Naive thymus-derived CD4-positive, alpha-beta T cell (primary cell): ENCODE measurements at regions not wholly inside any gene's neighbourhood (a gene's known extent, or its start where the extent isn't known, plus 50 kb on each side); places are given as distances from the start of the nearest gene placed in this dataset.
"Not testable (repeated sequence)": the region's sequence is repeated elsewhere in the genome, so short reads cannot be mapped to it uniquely, and the experiment has no call there.

Experiments used
- ATAC-seq: fragments of 150-1000 bp; cut with Tn5 transposase; 2 replicates; pipeline ENCODE4 v1.10.0; 2021; ENCODE audit warnings: mild to moderate bottlenecking, moderate library complexity
- CTCF ChIA-PET: fragments of 350-600 bp; sonication (Branson Sonifier 250); formaldehyde crosslinking; loops from one replicate; lab custom pipeline; 2021; ENCODE audit warnings: antibody characterized with exemption; lab: Charles Lee
- POLR2A ChIA-PET: fragments of 350-600 bp; sonication (Branson Sonifier 250); formaldehyde crosslinking; loops from one replicate; lab custom pipeline; 2021; ENCODE audit warnings: antibody characterized with exemption, inconsistent platforms; lab: Charles Lee
- DNase-seq, 9 donors: peaks; one replicate each; pipeline versions ENCODE4 v3.0.0 to v3.0.0-alpha.2; 2020 to 2022; ENCODE audit warnings: mixed read lengths in 1 of 9
- H3K27ac ChIP-seq: one replicate; pipeline ENCODE4 v1.7.0; 2013; ENCODE audit warnings: mild to moderate bottlenecking, low read depth, low read length, moderate library complexity
- H3K27me3 ChIP-seq, 2 donors: one replicate each; pipeline ENCODE4 v1.7.0; 2013; ENCODE audit warnings: low read length in 2 of 2, mild to moderate bottlenecking in 2 of 2, moderate library complexity in 2 of 2; ENCODE audit not compliant: control insufficient read depth in 2 of 2, insufficient read depth in 2 of 2
- H3K36me3 ChIP-seq, 3 experiments: 1 replicate in 2 of 3; 2 replicates in 1 of 3; pipeline ENCODE4 v1.7.0; 2013; ENCODE audit warnings: low read length in 3 of 3, mild to moderate bottlenecking in 3 of 3, moderate library complexity in 1 of 3; ENCODE audit not compliant: insufficient read depth in 3 of 3, control insufficient read depth in 2 of 3
- H3K4me1 ChIP-seq, 2 donors: one replicate each; pipeline ENCODE4 v1.7.0; 2013; ENCODE audit warnings: low read length in 2 of 2, mild to moderate bottlenecking in 2 of 2, moderate library complexity in 1 of 2; ENCODE audit not compliant: control insufficient read depth in 2 of 2, insufficient read depth in 2 of 2
- H3K4me3 ChIP-seq: 2 replicates; pipeline ENCODE4 v1.7.0; 2013; ENCODE audit warnings: mild to moderate bottlenecking, low read length
- H3K9me3 ChIP-seq, 3 experiments: 1 replicate in 2 of 3; 2 replicates in 1 of 3; pipeline ENCODE4 v1.7.0; 2013; ENCODE audit warnings: low read length in 3 of 3; ENCODE audit not compliant: control insufficient read depth in 2 of 3
- H3K27ac Mint-ChIP-seq, 9 donors: one replicate each; pipeline ENCODE4 v1.8.0; 2020 to 2022; ENCODE audit warnings: mixed read lengths in 9 of 9, mild to moderate bottlenecking in 8 of 9, moderate library complexity in 5 of 9, inconsistent platforms in 2 of 9
- H3K27me3 Mint-ChIP-seq, 5 donors: one replicate each; pipeline ENCODE4 v1.8.0; 2021 to 2022; ENCODE audit warnings: mixed read lengths in 5 of 5, mild to moderate bottlenecking in 1 of 5
- H3K36me3 Mint-ChIP-seq, 5 donors: one replicate each; pipeline ENCODE4 v1.8.0; 2020 to 2022; ENCODE audit warnings: mixed read lengths in 5 of 5, mild to moderate bottlenecking in 3 of 5, inconsistent platforms in 1 of 5
- H3K4me1 Mint-ChIP-seq, 7 donors: one replicate each; pipeline ENCODE4 v1.8.0; 2020 to 2022; ENCODE audit warnings: mixed read lengths in 7 of 7, mild to moderate bottlenecking in 3 of 7, inconsistent platforms in 1 of 7
- H3K4me3 Mint-ChIP-seq, 10 donors: one replicate each; pipeline ENCODE4 v1.8.0; 2020 to 2022; ENCODE audit warnings: mild to moderate bottlenecking in 10 of 10, mixed read lengths in 10 of 10, moderate library complexity in 6 of 10, inconsistent platforms in 2 of 10
- H3K9me3 Mint-ChIP-seq, 11 donors: one replicate each; pipeline ENCODE4 v1.8.0; 2020 to 2022; ENCODE audit warnings: mixed read lengths in 11 of 11, mild to moderate bottlenecking in 4 of 11, inconsistent platforms in 1 of 11, moderate library complexity in 1 of 11
- intact Hi-C, 2 donors: fragments of 100-400 bp; cut with micrococcal nuclease; formaldehyde crosslinking; loops; one replicate each; pipeline ENCODE4 v1.15.1; 2023

GRCh38 chr1:112144733-112145426, 155.4 kb upstream of the KCND3 start:
- H3K27me3 Mint-ChIP-seq, result peaks cover 0 to 36% (median 22%) of the 10 kb centered on the region in 5 donors

GRCh38 chr1:112146201-112146715, 156.8 kb upstream of the KCND3 start:
- Histone ChIP-seq H3K36me3 (no peaks in the 10 kb centered on the region), H3K4me3 (no peak overlapping the region), H3K27ac (no peak overlapping the region), H3K27me3 (no peaks in the 10 kb centered on the region), H3K9me3 (peaks cover 0 to 7% (median 0%) of the 10 kb centered on the region in 3 experiments), H3K4me1 (no peaks in the 10 kb centered on the region)
- POLR2A ChIA-PET, result no interaction called here
- no peak for ATAC-seq
- H3K4me3 Mint-ChIP-seq, result no peak overlapping the region
- no peak overlapping the region for H3K27ac Mint-ChIP-seq
- peaks cover 0 to 42% (median 30%) of the 10 kb centered on the region in 5 donors for H3K27me3 Mint-ChIP-seq
- peaks cover 0 to 35% (median 15%) of the 10 kb centered on the region in 11 donors for H3K9me3 Mint-ChIP-seq
- intact Hi-C loops, result no loop called here
- no peak for DNase-seq
- H3K4me1 Mint-ChIP-seq, result no peaks in the 10 kb centered on the region
- CTCF ChIA-PET, result no interaction called here
- peaks cover 0 to 11% (median 8%) of the 10 kb centered on the region in 5 donors for H3K36me3 Mint-ChIP-seq

More at GRCh38 chr1:112144733-112145426, 155.4 kb upstream of the KCND3 start:
- Histone ChIP-seq H3K4me1 (no peaks in the 10 kb centered on the region), H3K9me3 (peaks cover 0 to 7% (median 0%) of the 10 kb centered on the region in 3 experiments), H3K4me3 (no peak overlapping the region), H3K36me3 (no peaks in the 10 kb centered on the region), H3K27me3 (no peaks in the 10 kb centered on the region), H3K27ac (no peak overlapping the region)
- no peak overlapping the region for H3K27ac Mint-ChIP-seq
- POLR2A ChIA-PET, result no interaction called here
- H3K4me1 Mint-ChIP-seq, result no peaks in the 10 kb centered on the region
- no peak for ATAC-seq
- intact Hi-C loops, result no loop called here
- H3K9me3 Mint-ChIP-seq, result peaks cover 0 to 21% (median 12%) of the 10 kb centered on the region in 11 donors
- DNase-seq, result no peak
- no peak overlapping the region for H3K4me3 Mint-ChIP-seq
- peaks cover 0 to 11% (median 5%) of the 10 kb centered on the region in 5 donors for H3K36me3 Mint-ChIP-seq
- CTCF ChIA-PET, result no interaction called here

- H3K4me1 ChIP-seq, H3K36me3 ChIP-seq, intact Hi-C loops, H3K27ac ChIP-seq, H3K27ac Mint-ChIP-seq, H3K9me3 ChIP-seq, CTCF ChIA-PET, ATAC-seq, H3K27me3 ChIP-seq, H3K36me3 Mint-ChIP-seq, POLR2A ChIA-PET, DNase-seq, H3K4me3 ChIP-seq, H3K4me3 Mint-ChIP-seq, H3K4me1 Mint-ChIP-seq: not testable (repeated sequence)
- H3K9me3 Mint-ChIP-seq, result peaks cover 2 to 20% (median 7%) of the 10 kb centered on the region in 11 donors
- H3K27me3 Mint-ChIP-seq, result peaks cover 3 to 45% (median 36%) of the 10 kb centered on the region in 5 donors
Observed at GRCh38 chr1:112160214-112160613, 170.7 kb upstream of the KCND3 start.

DNA sequence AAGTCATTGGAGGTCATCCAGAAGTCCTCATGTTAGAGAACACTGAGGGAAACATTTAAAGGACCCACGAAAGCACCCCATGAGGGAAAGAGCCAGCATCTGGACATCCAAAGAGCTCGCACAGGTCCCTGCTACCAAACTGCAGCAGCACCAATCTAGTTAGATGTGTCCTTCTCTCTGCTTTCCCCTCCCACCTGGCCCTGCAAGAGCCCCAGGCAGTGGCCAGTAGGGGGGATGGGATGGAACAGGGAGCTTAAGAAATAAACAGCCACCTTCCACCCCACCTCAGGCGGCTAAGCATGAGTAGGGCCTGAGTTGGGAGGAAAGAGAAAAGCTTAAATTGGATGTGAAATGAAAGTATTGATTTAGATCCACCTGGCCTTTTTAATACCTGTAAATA, 175.9 kb upstream of the KCND3 start:
- peaks cover 0 to 2% (median 0%) of the 10 kb centered on the region in 7 donors for H3K4me1 Mint-ChIP-seq
- H3K4me1 ChIP-seq, result no peaks in the 10 kb centered on the region
- no peaks in the 10 kb centered on the region for H3K9me3 ChIP-seq
- DNase-seq, result no peak
- H3K9me3 Mint-ChIP-seq, result peaks cover 2 to 16% (median 7%) of the 10 kb centered on the region in 11 donors
- H3K27ac ChIP-seq, result no peak overlapping the region
- intact Hi-C loops, result no loop called here
- peaks cover 0 to 6% (median 0%) of the 10 kb centered on the region in 5 donors for H3K36me3 Mint-ChIP-seq
- no peaks in the 10 kb centered on the region for H3K36me3 ChIP-seq
- H3K27ac Mint-ChIP-seq, result no peak overlapping the region
- peaks cover 3 to 64% (median 48%) of the 10 kb centered on the region in 5 donors for H3K27me3 Mint-ChIP-seq
- ChIA-PET POLR2A (no interaction called here), CTCF (no interaction called here)
- H3K4me3 Mint-ChIP-seq, result no peak overlapping the region
- H3K4me3 ChIP-seq, result no peak overlapping the region
- no peaks in the 10 kb centered on the region for H3K27me3 ChIP-seq
- ATAC-seq, result no peak

DNA sequence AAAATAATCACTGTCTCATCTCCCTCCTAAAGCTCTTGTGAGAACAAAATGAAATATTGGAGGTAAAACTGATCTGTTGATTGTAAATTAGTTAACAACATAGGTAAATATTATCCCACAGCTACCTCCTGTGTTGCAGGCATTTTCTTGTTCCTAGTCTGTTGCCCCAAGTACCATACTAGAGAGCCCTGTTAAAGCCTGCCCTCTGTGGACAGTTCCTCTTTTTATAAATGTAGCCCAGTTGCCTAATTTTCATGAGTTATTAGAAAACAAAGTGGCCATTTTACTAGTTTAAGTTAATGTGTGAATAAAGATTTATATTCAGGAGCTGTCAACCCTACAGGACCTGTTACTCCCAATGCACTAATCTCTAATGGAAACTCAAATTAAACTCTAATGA, 180.0 kb upstream of the KCND3 start:
- CTCF ChIA-PET, result interaction anchor here (1.1 kb wide), 1 partner anchor 22 kb away, joined by 3 read pairs; no protein-coding TSS in a partner anchor
- Mint-ChIP-seq H3K9me3 (peaks cover 0 to 9% (median 1%) of the 10 kb centered on the region in 11 donors), H3K4me1 (peaks cover 0 to 2% (median 0%) of the 10 kb centered on the region in 7 donors), H3K36me3 (no peaks in the 10 kb centered on the region), H3K4me3 (no peak overlapping the region), H3K27ac (no peak overlapping the region), H3K27me3 (peaks cover 0 to 35% (median 27%) of the 10 kb centered on the region in 5 donors)
- Histone ChIP-seq H3K27me3 (no peaks in the 10 kb centered on the region), H3K9me3 (no peaks in the 10 kb centered on the region), H3K4me1 (no peaks in the 10 kb centered on the region), H3K4me3 (no peak overlapping the region), H3K27ac (no peak overlapping the region), H3K36me3 (no peaks in the 10 kb centered on the region)
- POLR2A ChIA-PET, result no interaction called here
- intact Hi-C loops, result no loop called here
- DNase-seq, result no peak
- no peak for ATAC-seq

DNA sequence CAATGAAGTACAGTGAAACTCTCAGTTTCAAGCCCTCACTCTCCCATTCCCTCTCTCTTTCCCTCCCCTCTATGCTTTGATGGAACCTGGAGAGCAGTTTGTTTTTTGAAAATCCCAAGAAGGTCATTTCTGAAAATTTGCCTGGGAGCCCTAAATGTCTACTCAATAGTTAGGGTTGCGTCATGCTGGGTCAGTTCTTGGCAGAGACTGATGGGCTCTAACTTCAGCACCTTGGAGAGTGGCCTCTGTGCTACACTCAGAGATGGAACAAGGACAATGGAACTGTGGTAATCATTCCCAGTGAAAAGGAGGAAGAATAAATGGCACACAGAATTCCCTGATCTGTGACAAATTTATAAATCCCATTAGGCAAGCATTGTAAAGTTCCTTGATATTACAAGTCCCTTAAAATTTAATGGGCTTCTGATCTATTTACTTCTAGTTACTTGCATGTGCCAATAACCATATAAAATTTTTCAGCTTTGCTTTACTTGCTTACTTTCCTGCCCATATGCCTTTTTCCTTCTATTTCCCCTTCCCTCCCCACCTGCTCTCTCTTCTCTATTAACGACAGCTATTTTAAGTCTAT, 182.9 kb upstream of the KCND3 start:
- POLR2A ChIA-PET, result no interaction called here
- no peak for ATAC-seq
- no peak overlapping the region for H3K27ac Mint-ChIP-seq
- Histone ChIP-seq H3K4me1 (no peaks in the 10 kb centered on the region), H3K9me3 (no peaks in the 10 kb centered on the region), H3K36me3 (no peaks in the 10 kb centered on the region), H3K27me3 (no peaks in the 10 kb centered on the region), H3K4me3 (no peak overlapping the region), H3K27ac (no peak overlapping the region)
- peaks cover 0 to 9% (median 1%) of the 10 kb centered on the region in 11 donors for H3K9me3 Mint-ChIP-seq
- peaks cover 0 to 31% (median 13%) of the 10 kb centered on the region in 5 donors for H3K27me3 Mint-ChIP-seq
- no peak for DNase-seq
- intact Hi-C loops, result no loop called here
- H3K4me1 Mint-ChIP-seq, result peaks cover 0 to 2% (median 0%) of the 10 kb centered on the region in 7 donors
- H3K4me3 Mint-ChIP-seq, result no peak overlapping the region
- CTCF ChIA-PET, result no interaction called here
- H3K36me3 Mint-ChIP-seq, result no peaks in the 10 kb centered on the region
